Thymus (tissue), 11 donors: ENCODE measurements at regions not wholly inside any gene's neighbourhood (a gene's known extent, or its start where the extent isn't known, plus 50 kb on each side); places are given as distances from the start of the nearest gene placed in this dataset.

ENCODE experiments used
- DNase-seq, 9 donors: peaks; one replicate each; pipeline ENCODE4 v3.0.0-alpha.2; 2013; ENCODE audit warnings: low spot score in 9 of 9, low read depth in 6 of 9, missing footprints in 1 of 9
- H3K27ac ChIP-seq, 2 donors: one replicate each; pipeline ENCODE4 v1.5.1; 2013; ENCODE audit warnings: control low read depth in 1 of 2, low read depth in 1 of 2, low read length in 1 of 2, mild to moderate bottlenecking in 1 of 2, moderate library complexity in 1 of 2
- H3K27me3 ChIP-seq, 2 donors: one replicate each; pipeline ENCODE4 v1.5.1; 2013; ENCODE audit warnings: low read length in 1 of 2; ENCODE audit not compliant: control insufficient read depth in 2 of 2, insufficient read depth in 1 of 2
- H3K36me3 ChIP-seq, 2 donors: one replicate each; pipeline ENCODE4 v1.5.1; 2013; ENCODE audit warnings: low read length in 1 of 2, mild to moderate bottlenecking in 1 of 2, moderate library complexity in 1 of 2; ENCODE audit not compliant: control insufficient read depth in 2 of 2, insufficient read depth in 2 of 2
- H3K4me1 ChIP-seq, 2 donors: one replicate each; pipeline ENCODE4 v1.5.1; 2013; ENCODE audit warnings: low read length in 2 of 2; ENCODE audit not compliant: control insufficient read depth in 2 of 2, insufficient read depth in 2 of 2
- H3K4me3 ChIP-seq, 2 donors: one replicate each; pipeline ENCODE4 v1.5.1; 2013; ENCODE audit warnings: low read length in 2 of 2, control low read depth in 1 of 2, mild to moderate bottlenecking in 1 of 2
- H3K9me3 ChIP-seq, 2 donors: one replicate each; pipeline ENCODE4 v1.5.1; 2013; ENCODE audit warnings: low read length in 1 of 2, mild to moderate bottlenecking in 1 of 2; ENCODE audit not compliant: control insufficient read depth in 2 of 2, insufficient read depth in 1 of 2
- WGBS: extraction: QIAGEN DNeasy Blood & Tissue Kit; methylation state at CpG from one replicate; pipeline ENCODE4 v1.1.7; 2013; 5-methylcytosine and 5-hydroxymethylcytosine counted together
- donor health status: healthy.

- no peak for DNase-seq
- no peaks in the 10 kb centered on the region for H3K27me3 ChIP-seq
- H3K4me1 ChIP-seq = no peaks in the 10 kb centered on the region
- H3K4me3 ChIP-seq = no peak overlapping the region
- WGBS = 79% methylated on average over 4 of the region's 4 CpGs
- H3K27ac ChIP-seq = no peak overlapping the region
- no peaks in the 10 kb centered on the region for H3K36me3 ChIP-seq
- H3K9me3 ChIP-seq = no peaks in the 10 kb centered on the region
Measured at GRCh38 chr13:65882810-65883209, 1347.3 kb downstream of the PCDH9 start.

- WGBS = 93% methylated on average over 3 of the region's 3 CpGs
Measured at GRCh38 chr13:65881561-65882155, 1348.5 kb downstream of the PCDH9 start.

GRCh38 chr13:65875031-65875430, 1355.1 kb downstream of the PCDH9 start:
- Histone ChIP-seq H3K27ac (no peak overlapping the region), H3K4me3 (no peak overlapping the region), H3K36me3 (no peaks in the 10 kb centered on the region), H3K4me1 (no peaks in the 10 kb centered on the region), H3K27me3 (no peaks in the 10 kb centered on the region), H3K9me3 (no peaks in the 10 kb centered on the region)
- no peak for DNase-seq

More at GRCh38 chr13:65881561-65882155, 1348.5 kb downstream of the PCDH9 start:
- no peak overlapping the region for H3K4me3 ChIP-seq
- no peaks in the 10 kb centered on the region for H3K27me3 ChIP-seq
- H3K27ac ChIP-seq = no peak overlapping the region
- no peaks in the 10 kb centered on the region for H3K9me3 ChIP-seq
- no peak for DNase-seq
- H3K36me3 ChIP-seq = no peaks in the 10 kb centered on the region
- H3K4me1 ChIP-seq = no peaks in the 10 kb centered on the region

DNA sequence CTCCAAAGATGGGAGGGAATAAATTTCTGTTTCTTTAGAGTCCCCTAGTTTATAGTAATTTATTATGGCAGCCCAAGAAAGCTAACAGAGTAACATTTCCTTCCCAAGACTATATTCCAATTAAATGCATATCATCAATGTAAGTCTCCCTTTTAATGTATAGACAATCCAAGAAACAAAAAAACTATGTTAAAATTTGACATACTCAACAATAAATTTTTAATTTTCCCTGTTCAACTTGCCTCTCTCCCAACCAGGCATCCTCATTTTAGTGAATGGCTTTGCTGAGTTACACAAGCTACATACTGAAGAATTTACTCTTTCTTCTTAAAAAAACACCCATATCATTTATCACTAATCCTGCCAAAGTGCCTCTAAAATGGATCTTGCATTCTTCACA, 1357.7 kb downstream of the PCDH9 start:
- H3K27me3 ChIP-seq = no peaks in the 10 kb centered on the region
- no peaks in the 10 kb centered on the region for H3K9me3 ChIP-seq
- DNase-seq = no peak
- H3K36me3 ChIP-seq = no peaks in the 10 kb centered on the region
- H3K27ac ChIP-seq = no peak overlapping the region
- no peaks in the 10 kb centered on the region for H3K4me1 ChIP-seq
- H3K4me3 ChIP-seq = no peak overlapping the region

- H3K27me3 ChIP-seq = no peaks in the 10 kb centered on the region
- H3K27ac ChIP-seq = no peak overlapping the region
- DNase-seq = no peak
- no peak overlapping the region for H3K4me3 ChIP-seq
- no peaks in the 10 kb centered on the region for H3K4me1 ChIP-seq
- 81% methylated on average over 6 of the region's 6 CpGs for WGBS
- no peaks in the 10 kb centered on the region for H3K9me3 ChIP-seq
- no peaks in the 10 kb centered on the region for H3K36me3 ChIP-seq
Measured at GRCh38 chr13:65868884-65869283, 1361.3 kb downstream of the PCDH9 start.

GRCh38 chr13:65868099-65868498, 1362.0 kb downstream of the PCDH9 start:
- Histone ChIP-seq H3K36me3 (no peaks in the 10 kb centered on the region), H3K27ac (no peak overlapping the region), H3K4me3 (no peak overlapping the region), H3K27me3 (no peaks in the 10 kb centered on the region), H3K9me3 (no peaks in the 10 kb centered on the region), H3K4me1 (no peaks in the 10 kb centered on the region)
- 80% methylated on average over 4 of the region's 4 CpGs for WGBS
- no peak for DNase-seq

DNA sequence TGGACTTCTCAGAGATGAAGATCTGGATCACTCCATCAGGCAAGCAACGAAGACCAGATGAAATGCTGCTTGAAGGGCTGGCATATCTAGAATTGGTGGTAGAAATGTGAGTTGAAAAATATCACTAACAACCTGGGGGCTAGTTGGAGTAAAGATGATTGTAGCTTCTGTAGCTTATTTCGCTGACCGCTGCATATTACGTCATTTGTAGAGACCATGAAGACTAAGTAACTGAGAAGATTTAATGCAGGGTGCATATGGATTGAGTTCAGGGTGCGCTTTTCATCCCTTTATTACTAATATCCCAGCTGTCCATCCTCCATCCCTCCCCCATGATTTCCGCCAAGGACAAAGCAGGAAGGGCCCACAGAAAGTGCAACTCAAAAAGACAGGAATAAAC, 1364.0 kb downstream of the PCDH9 start:
- Histone ChIP-seq H3K27me3 (no peaks in the 10 kb centered on the region), H3K36me3 (no peaks in the 10 kb centered on the region), H3K9me3 (no peaks in the 10 kb centered on the region), H3K4me3 (no peak overlapping the region), H3K27ac (no peak overlapping the region), H3K4me1 (no peaks in the 10 kb centered on the region)
- DNase-seq = no peak
- 94% methylated on average over 6 of the region's 6 CpGs for WGBS

- Histone ChIP-seq H3K9me3 (no peaks in the 10 kb centered on the region), H3K4me3 (no peak overlapping the region), H3K4me1 (no peaks in the 10 kb centered on the region), H3K27ac (no peak overlapping the region), H3K27me3 (no peaks in the 10 kb centered on the region), H3K36me3 (no peaks in the 10 kb centered on the region)
- 93% methylated on average over 2 of the region's 2 CpGs for WGBS
- no peak for DNase-seq
Measured at GRCh38 chr13:65865206-65865605, 1364.9 kb downstream of the PCDH9 start.

DNA sequence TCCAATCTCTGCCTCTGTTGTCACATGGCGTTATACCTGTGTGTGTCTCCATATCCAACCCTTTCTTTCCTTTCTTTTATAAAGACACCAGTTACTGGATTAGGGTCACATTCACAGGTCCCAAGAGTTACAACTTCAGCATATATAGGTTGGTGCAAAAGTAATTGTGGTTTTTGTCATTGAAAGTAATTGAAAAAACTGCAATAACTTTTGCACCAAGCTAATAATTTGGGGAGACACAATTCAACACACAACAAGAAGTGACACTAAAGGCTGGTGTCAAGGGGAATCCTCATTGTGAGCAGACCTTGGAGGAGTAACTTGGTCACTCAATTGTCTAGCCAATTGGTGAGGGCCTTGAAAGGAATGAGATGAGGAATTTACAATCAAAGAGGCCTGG, 1366.1 kb downstream of the PCDH9 start:
- 91% methylated on average over 1 of the region's 1 CpG for WGBS

DNA sequence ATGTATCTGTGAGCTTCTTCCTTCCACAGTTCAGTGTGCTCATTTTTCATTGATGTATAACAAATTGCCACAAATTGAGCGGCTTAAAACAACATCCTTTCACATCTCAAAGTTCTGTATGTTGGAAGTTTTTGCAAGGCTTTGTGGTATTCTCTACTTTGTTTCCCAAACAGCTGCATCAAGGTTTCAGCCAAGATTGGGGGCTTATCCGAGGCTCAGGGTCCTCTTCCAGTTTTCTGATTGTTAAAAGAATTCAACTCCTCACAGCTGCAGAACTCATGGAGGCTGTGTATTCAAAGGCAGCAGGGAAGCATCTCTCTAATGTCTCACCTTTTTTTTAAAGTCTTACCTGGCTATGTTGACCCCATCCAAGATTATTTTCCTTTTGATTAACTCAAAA, 1369.8 kb downstream of the PCDH9 start:
- Histone ChIP-seq H3K4me1 (no peaks in the 10 kb centered on the region), H3K27me3 (no peaks in the 10 kb centered on the region), H3K36me3 (no peaks in the 10 kb centered on the region), H3K9me3 (no peaks in the 10 kb centered on the region), H3K27ac (no peak overlapping the region), H3K4me3 (no peak overlapping the region)
- no peak for DNase-seq
- WGBS = 88% methylated on average over 2 of the region's 2 CpGs

More for the DNA sequence above, 1366.1 kb downstream of the PCDH9 start:
- H3K4me1 ChIP-seq = no peaks in the 10 kb centered on the region
- no peaks in the 10 kb centered on the region for H3K27me3 ChIP-seq
- no peak overlapping the region for H3K4me3 ChIP-seq
- no peak for DNase-seq
- H3K36me3 ChIP-seq = no peaks in the 10 kb centered on the region
- no peak overlapping the region for H3K27ac ChIP-seq
- H3K9me3 ChIP-seq = no peaks in the 10 kb centered on the region
